ENCODE measurements at regions not wholly inside any gene's neighbourhood (a gene's known extent, or its start where the extent isn't known, plus 50 kb on each side); places are given as distances from the start of the nearest gene placed in this dataset.

DNA sequence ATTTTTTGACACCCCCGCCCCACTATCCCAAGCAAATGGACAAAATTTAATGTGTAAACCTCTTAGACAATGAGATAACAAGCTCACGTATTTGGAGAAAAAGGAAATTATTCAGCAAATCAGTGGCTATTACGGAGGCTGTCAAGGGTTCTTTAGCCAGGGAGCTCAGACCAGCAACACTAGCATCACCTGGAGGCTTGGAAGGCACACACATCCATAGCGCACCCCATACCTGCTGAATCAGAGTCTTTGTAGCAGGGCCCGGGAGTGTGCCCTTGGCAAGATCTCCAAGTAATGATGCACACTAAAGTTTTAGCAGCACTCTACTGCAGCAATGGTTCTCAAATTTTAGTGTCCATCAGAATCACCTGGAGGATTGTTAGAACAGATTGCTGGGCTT, 223.2 kb upstream of the BTBD3 start:
- no peak for TF ChIP-seq EZH2phosphoT487 (IDR thresholded peaks at IDR 0.05)
- TF ChIP-seq, protein P1, sequence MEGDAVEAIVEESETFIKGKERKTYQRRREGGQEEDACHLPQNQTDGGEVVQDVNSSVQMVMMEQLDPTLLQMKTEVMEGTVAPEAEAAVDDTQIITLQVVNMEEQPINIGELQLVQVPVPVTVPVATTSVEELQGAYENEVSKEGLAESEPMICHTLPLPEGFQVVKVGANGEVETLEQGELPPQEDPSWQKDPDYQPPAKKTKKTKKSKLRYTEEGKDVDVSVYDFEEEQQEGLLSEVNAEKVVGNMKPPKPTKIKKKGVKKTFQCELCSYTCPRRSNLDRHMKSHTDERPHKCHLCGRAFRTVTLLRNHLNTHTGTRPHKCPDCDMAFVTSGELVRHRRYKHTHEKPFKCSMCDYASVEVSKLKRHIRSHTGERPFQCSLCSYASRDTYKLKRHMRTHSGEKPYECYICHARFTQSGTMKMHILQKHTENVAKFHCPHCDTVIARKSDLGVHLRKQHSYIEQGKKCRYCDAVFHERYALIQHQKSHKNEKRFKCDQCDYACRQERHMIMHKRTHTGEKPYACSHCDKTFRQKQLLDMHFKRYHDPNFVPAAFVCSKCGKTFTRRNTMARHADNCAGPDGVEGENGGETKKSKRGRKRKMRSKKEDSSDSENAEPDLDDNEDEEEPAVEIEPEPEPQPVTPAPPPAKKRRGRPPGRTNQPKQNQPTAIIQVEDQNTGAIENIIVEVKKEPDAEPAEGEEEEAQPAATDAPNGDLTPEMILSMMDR (IDR thresholded peaks at IDR 0.05) = no peak
